GM10248 (cell line): ENCODE measurements at regions not wholly inside any gene's neighbourhood (a gene's known extent, or its start where the extent isn't known, plus 50 kb on each side); places are given as distances from the start of the nearest gene placed in this dataset.

Experiments used
- CTCF ChIA-PET: fragments of 300-600 bp; sonication (Branson Sonifier 250); formaldehyde crosslinking; extraction: SDS; loops from one replicate; lab custom pipeline; 2021; ENCODE audit warnings: antibody characterized with exemption; lab: Yijun Ruan, JAX
- POLR2A ChIA-PET: fragments of 350-650 bp; sonication (Branson Sonifier 250); formaldehyde crosslinking; extraction: SDS; loops from one replicate; lab custom pipeline; 2020; ENCODE audit warnings: antibody characterized with exemption; lab: Yijun Ruan, JAX
- DNase-seq: peaks from one replicate; pipeline ENCODE4 v3.0.0; 2012; ENCODE audit errors: extremely low spot score
- CTCF ChIP-seq: IDR thresholded peaks from 2 replicates; pipeline ENCODE4 v1.5.1; 2012; ENCODE audit warnings: mild to moderate bottlenecking, low read depth; ENCODE audit errors: extremely low read depth, missing control alignments, control extremely low read depth

DNA sequence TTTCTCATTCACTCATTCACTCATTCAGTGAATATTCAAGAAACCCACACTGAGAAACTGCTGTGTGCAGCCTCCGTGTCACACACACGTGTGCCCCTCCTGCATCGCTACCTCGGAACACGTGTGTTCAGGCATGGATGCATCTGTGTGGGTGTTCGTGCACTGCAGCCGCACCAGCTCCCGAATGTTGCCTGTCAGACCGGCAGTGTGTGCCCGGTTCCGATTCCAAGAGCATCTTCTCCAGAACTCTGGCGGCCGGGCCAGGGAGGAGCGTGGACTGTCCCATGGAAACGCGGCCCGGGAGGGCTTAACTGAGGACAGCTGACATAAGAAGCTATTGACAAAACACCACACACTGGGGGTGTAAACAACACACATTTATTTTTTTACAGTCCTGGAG lies 216.0 kb downstream of the DLL1 start:
- no peak for DNase-seq
- CTCF ChIA-PET = no interaction called here

DNA sequence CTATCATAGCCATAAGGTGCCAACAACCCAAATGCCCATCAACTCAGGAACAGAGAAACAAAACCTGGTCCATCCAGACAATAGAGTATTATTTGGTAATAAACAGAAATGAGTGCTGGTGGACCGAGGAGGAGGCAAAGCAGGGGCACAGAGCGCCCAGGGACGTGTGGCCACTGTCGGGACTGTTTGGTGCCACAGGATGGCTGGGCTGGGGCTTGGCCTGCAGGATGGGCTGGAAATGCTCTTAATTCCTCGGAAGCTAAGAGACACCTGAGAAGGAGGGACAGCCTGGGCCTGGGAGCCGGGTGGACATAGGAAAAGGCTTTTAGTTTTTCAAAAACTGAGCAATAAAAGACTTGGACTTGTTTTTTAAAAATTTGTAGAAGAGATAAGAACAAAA lies 216.4 kb downstream of the DLL1 start:
- DNase-seq = no peak
- CTCF ChIA-PET = no interaction called here
- POLR2A ChIA-PET = no interaction called here
- TF ChIP-seq CTCF = no peak

More for the DNA sequence above, 216.0 kb downstream of the DLL1 start:
- POLR2A ChIA-PET = no interaction called here
- TF ChIP-seq CTCF = no peak

DNA sequence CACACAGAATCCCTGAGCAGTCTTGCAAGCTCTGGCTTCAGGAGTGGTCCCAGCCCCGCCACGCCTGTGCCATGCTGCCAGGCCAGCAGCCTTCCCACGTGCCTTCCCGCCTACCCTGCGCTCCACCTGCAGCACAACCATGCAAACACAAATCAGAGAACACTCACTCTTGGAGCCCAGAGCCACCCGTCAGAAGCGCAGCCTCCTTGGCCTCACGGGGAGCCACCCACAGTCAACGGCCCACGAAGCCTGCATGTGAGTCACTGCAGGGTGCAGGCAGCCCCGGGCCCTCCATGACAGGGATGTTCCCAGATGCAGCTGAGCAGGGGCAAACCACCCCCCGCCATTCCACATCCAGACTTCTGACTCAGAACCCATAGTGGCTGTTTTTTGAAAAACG lies 217.0 kb downstream of the DLL1 start:
- no peak for DNase-seq
- ChIA-PET POLR2A (no interaction called here), CTCF (no interaction called here)
- TF ChIP-seq CTCF = no peak

- no peak for TF ChIP-seq CTCF
Observed at GRCh38 chr6:170072246-170072645, 218.6 kb downstream of the DLL1 start.

DNA sequence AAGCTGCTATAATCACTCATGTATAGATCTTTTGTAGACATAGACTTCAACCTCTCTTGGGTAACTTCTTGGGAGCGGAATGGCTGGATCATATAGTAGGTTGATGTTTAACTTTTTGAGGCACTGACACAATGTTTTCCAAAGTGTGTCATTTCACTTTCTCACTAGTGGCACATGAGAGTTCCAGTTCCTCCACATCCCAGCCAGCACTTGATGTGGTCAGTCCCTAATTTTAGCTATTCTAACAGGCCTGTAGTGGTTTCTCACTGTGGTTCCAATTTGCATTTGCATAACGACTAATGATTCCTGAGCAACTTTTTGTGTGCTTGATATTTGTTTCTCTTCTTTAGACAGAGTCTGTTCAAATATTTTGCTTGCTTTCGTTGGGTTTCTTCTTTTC lies 221.3 kb downstream of the DLL1 start:
- TF ChIP-seq CTCF = no peak
- DNase-seq = no peak
- POLR2A ChIA-PET = no interaction called here
- CTCF ChIA-PET = interaction anchor here (1.2 to 1.4 kb wide), 2 partner anchors 10 to 18 kb away, joined by 3 to 4 read pairs; no protein-coding TSS in a partner anchor

More at GRCh38 chr6:170072246-170072645, 218.6 kb downstream of the DLL1 start:
- POLR2A ChIA-PET = no interaction called here
- DNase-seq = no peak
- CTCF ChIA-PET = no interaction called here

GRCh38 chr6:170068496-170068895 lies 222.4 kb downstream of the DLL1 start:
- POLR2A ChIA-PET = no interaction called here
- no peak for TF ChIP-seq CTCF
- no peak for DNase-seq
- CTCF ChIA-PET = interaction anchor here (1.2 to 1.4 kb wide), 2 partner anchors 8 to 19 kb away, joined by 3 to 4 read pairs; no protein-coding TSS in a partner anchor
